ENCODE measurements at regions not wholly inside any gene's neighbourhood (a gene's known extent, or its start where the extent isn't known, plus 50 kb on each side); places are given as distances from the start of the nearest gene placed in this dataset.

GRCh38 chr9:135268981-135269380 lies 181.5 kb downstream of the OLFM1 start:
- Histone ChIP-seq H3K36me3 (ENCODE audit: control insufficient read depth, insufficient read depth, low read length) (no peaks in the 10 kb centered on the region), H3K4me1 (ENCODE audit: control insufficient read depth, insufficient read depth, low read length) (no peaks in the 10 kb centered on the region), H3K4me3 (ENCODE audit: low read depth in 2 of 2, low read length in 2 of 2) (no peak overlapping the region), H3K27ac (ENCODE audit: low read length) (no peak overlapping the region), H3K27me3 (ENCODE audit: control insufficient read depth, insufficient read depth, low read length) (no peaks in the 10 kb centered on the region; the same call in 1 of the 2 replicates), H3K9me3 (ENCODE audit: control insufficient read depth, insufficient read depth, low read depth, low read length) (no peaks in the 10 kb centered on the region)
- intact Hi-C loops (cut with micrococcal nuclease; ENCODE audit: unreplicated experiment) (no loop called here), in situ Hi-C loops (cut with HindIII; ENCODE audit: low pct_unique_long_range_greater_than_20kb, low sequenced_read_pairs) (no loop called here)
- ChIA-PET POLR2A (interaction anchor here (0.6 kb wide), 1 partner anchor 1098 kb away, joined by 3 read pairs; no protein-coding TSS in a partner anchor), CTCF (no interaction called here)
- no peak for ATAC-seq
- no peak for DNase-seq (ENCODE audit: low read depth, low spot score)
- no peak for TF ChIP-seq TCF7L2 (IDR thresholded peaks at IDR 0.05; ENCODE audit: low read depth, low read length)
- no peak for TF ChIP-seq CTCF (IDR thresholded peaks at IDR 0.05)
- no peak for TF ChIP-seq SIN3A (IDR thresholded peaks at IDR 0.05; ENCODE audit: borderline replicate concordance, insufficient read depth, low read depth, low read length)
- TF ChIP-seq POLR2AphosphoS5 (IDR thresholded peaks at IDR 0.05; ENCODE audit: low read depth, low read length) = no peak
- TF ChIP-seq REST (IDR thresholded peaks at IDR 0.05; ENCODE audit: insufficient read depth in 1 of 2, low read depth in 2 of 2, low read length in 1 of 2) = no peak
- no TSS peak for BruUV-seq (replicated peaks)

GRCh38 chr9:135269912-135270830 lies 182.7 kb downstream of the OLFM1 start:
- ChIA-PET POLR2A (no interaction called here), CTCF (no interaction called here)
- H3K9me3 ChIP-seq (ENCODE audit: control insufficient read depth, insufficient read depth, low read depth, low read length) = no peaks in the 10 kb centered on the region
- TF ChIP-seq POLR2AphosphoS5 (IDR thresholded peaks at IDR 0.05; ENCODE audit: low read depth, low read length) (no peak), CTCF (IDR thresholded peaks at IDR 0.05) (no peak), SIN3A (IDR thresholded peaks at IDR 0.05; ENCODE audit: borderline replicate concordance, insufficient read depth, low read depth, low read length) (no peak), TCF7L2 (IDR thresholded peaks at IDR 0.05; ENCODE audit: low read depth, low read length) (no peak), REST (IDR thresholded peaks at IDR 0.05; ENCODE audit: insufficient read depth in 1 of 2, low read depth in 2 of 2, low read length in 1 of 2) (no peak)
- in situ Hi-C loops (cut with HindIII; ENCODE audit: low pct_unique_long_range_greater_than_20kb, low sequenced_read_pairs) (no loop called here), intact Hi-C loops (cut with micrococcal nuclease; ENCODE audit: unreplicated experiment) (no loop called here)
- H3K4me3 ChIP-seq (ENCODE audit: low read depth in 2 of 2, low read length in 2 of 2) = no peak overlapping the region
- no TSS peak for BruUV-seq (replicated peaks)
- H3K4me1 ChIP-seq (ENCODE audit: control insufficient read depth, insufficient read depth, low read length) = no peaks in the 10 kb centered on the region
- no peak for ATAC-seq
- H3K36me3 ChIP-seq (ENCODE audit: control insufficient read depth, insufficient read depth, low read length) = no peaks in the 10 kb centered on the region
- DNase-seq (ENCODE audit: low read depth, low spot score) = no peak
- no peak overlapping the region for H3K27ac ChIP-seq (ENCODE audit: low read length)
- no peaks in the 10 kb centered on the region; the same call in 1 of the 2 replicates for H3K27me3 ChIP-seq (ENCODE audit: control insufficient read depth, insufficient read depth, low read length)
